GM12878 (cell line): ENCODE measurements at regions not wholly inside any gene's neighbourhood (a gene's known extent, or its start where the extent isn't known, plus 50 kb on each side); places are given as distances from the start of the nearest gene placed in this dataset.
"Not testable (repeated sequence)": the region's sequence is repeated elsewhere in the genome, so short reads cannot be mapped to it uniquely, and the experiment has no call there.

Source experiments
- ATF2 ChIP-seq: IDR thresholded peaks from 2 replicates; pipeline ENCODE4 v1.6.1; 2012; ENCODE audit warnings: low read length, inconsistent platforms
- BRCA1 ChIP-seq: IDR thresholded peaks from 2 replicates; pipeline ENCODE4 v1.6.1; 2011; ENCODE audit warnings: low read depth, low read length, improper control_type of control experiment
- CEBPB ChIP-seq, 2 experiments: fragments of 150-350 bp in 1 of 2; IDR thresholded peaks; 2 replicates each; pipeline ENCODE4 v1.6.1; 2012 to 2014; ENCODE audit warnings: low read depth in 2 of 2, low read length in 2 of 2, borderline replicate concordance in 1 of 2, inconsistent platforms in 1 of 2
- CREM ChIP-seq: IDR thresholded peaks from 2 replicates; pipeline ENCODE4 v1.6.1; 2014; ENCODE audit warnings: antibody characterized with exemption, low read depth
- CTCF ChIP-seq, 3 experiments: IDR thresholded peaks in 2 of 3; conservative IDR thresholded peaks in 1 of 3; 2 replicates each; pipeline ENCODE4 v1.5.1; 2011; ENCODE audit warnings: low read depth in 3 of 3, low read length in 3 of 3, mild to moderate bottlenecking in 3 of 3, control low read depth in 2 of 3, moderate library complexity in 2 of 3, inconsistent platforms in 1 of 3, mixed read lengths in 1 of 3; ENCODE audit not compliant: control insufficient read depth in 2 of 3, insufficient read depth in 1 of 3; ENCODE audit errors: extremely low read depth in 1 of 3
- ELK1 ChIP-seq: IDR thresholded peaks from 2 replicates; pipeline ENCODE4 v1.6.1; 2012; ENCODE audit warnings: low read depth, low read length, improper control_type of control experiment
- MEF2A ChIP-seq: IDR thresholded peaks from 2 replicates; pipeline ENCODE4 v1.6.1; 2011; ENCODE audit warnings: low read depth, mild to moderate bottlenecking, low read length, moderate library complexity; ENCODE audit not compliant: insufficient read depth
- MTA2 ChIP-seq: fragments of 450-650 bp; IDR thresholded peaks from 2 replicates; pipeline ENCODE4 v1.6.1; 2016; ENCODE audit warnings: low read depth, mild to moderate bottlenecking, moderate library complexity
- PAX5 ChIP-seq: IDR thresholded peaks from 2 replicates; pipeline ENCODE4 v1.6.1; 2011; ENCODE audit warnings: low read depth, low read length, borderline replicate concordance
- POLR2A ChIP-seq: IDR thresholded peaks from 2 replicates; pipeline ENCODE4 v1.6.1; 2011; ENCODE audit warnings: low read depth, mild to moderate bottlenecking, low read length
- POLR2AphosphoS5 ChIP-seq: IDR thresholded peaks from 2 replicates; pipeline ENCODE4 v1.6.1; 2011; ENCODE audit warnings: mild to moderate bottlenecking, low read length, inconsistent platforms
- SKIL ChIP-seq: fragments of 450-650 bp; IDR thresholded peaks from 2 replicates; pipeline ENCODE4 v1.6.1; 2017; ENCODE audit warnings: mild to moderate bottlenecking, low read depth, inconsistent platforms; ENCODE audit not compliant: poor library complexity, severe bottlenecking
- USF1 ChIP-seq: IDR thresholded peaks from 2 replicates; pipeline ENCODE4 v1.6.1; 2011; ENCODE audit warnings: borderline replicate concordance, low read depth, mild to moderate bottlenecking, moderate library complexity, mixed read lengths, low read length; ENCODE audit not compliant: insufficient read depth; ENCODE audit errors: extremely low read length

GRCh38 chr6:84837068-84837866 lies 72.9 kb upstream of the TBX18 start:
- TF ChIP-seq CTCF (IDR thresholded peaks at IDR 0.05 in 2 of 3, conservative IDR thresholded peaks at IDR 0.05 in 1 of 3; ENCODE audit: control insufficient read depth in 2 of 3, extremely low read depth in 1 of 3, insufficient read depth in 1 of 3, low read depth in 3 of 3, low read length in 3 of 3); POLR2AphosphoS5; CREM; ELK1; MEF2A; PAX5; CEBPB (IDR thresholded peaks at IDR 0.05; ENCODE audit: borderline replicate concordance in 1 of 2, low read depth in 2 of 2, low read length in 2 of 2); BRCA1; MTA2; SKIL; POLR2A; ATF2; USF1: not testable (repeated sequence)
